SK-N-SH (cell line): ENCODE measurements at regions not wholly inside any gene's neighbourhood (a gene's known extent, or its start where the extent isn't known, plus 50 kb on each side); places are given as distances from the start of the nearest gene placed in this dataset.

ENCODE experiments used
- CHD2 ChIP-seq: fragments of 150-350 bp; IDR thresholded peaks from 2 replicates; pipeline ENCODE4 v1.6.1; 2018; ENCODE audit warnings: low read length; ENCODE audit not compliant: partially characterized antibody
- CTCF ChIP-seq: fragments of 200-600 bp; sonication (generic); IDR thresholded peaks from 2 replicates; pipeline ENCODE4 v1.6.1; 2017; ENCODE audit warnings: antibody characterized with exemption, mild to moderate bottlenecking, moderate library complexity
- MXI1 ChIP-seq: IDR thresholded peaks from 2 replicates; pipeline ENCODE4 v1.6.1; 2012; ENCODE audit warnings: mild to moderate bottlenecking, low read depth, low read length, improper control_type of control experiment
- NRF1 ChIP-seq: IDR thresholded peaks from 2 replicates; pipeline ENCODE4 v1.6.1; 2012; ENCODE audit warnings: low read depth, mild to moderate bottlenecking, low read length
- PBX3 ChIP-seq: IDR thresholded peaks from 2 replicates; pipeline ENCODE4; 2012
- POLR2AphosphoS5 ChIP-seq: IDR thresholded peaks from 2 replicates; pipeline ENCODE4 v1.6.1; 2012; ENCODE audit warnings: low read depth, low read length
- RCOR1 ChIP-seq: fragments of 150-350 bp; IDR thresholded peaks from 2 replicates; pipeline ENCODE4 v1.6.1; 2017; ENCODE audit warnings: antibody characterized with exemption, low read length
- REST ChIP-seq: IDR thresholded peaks from 2 replicates; pipeline ENCODE4 v1.6.1; 2012; ENCODE audit warnings: mild to moderate bottlenecking, low read depth, low read length, moderate library complexity
- TAF1 ChIP-seq: IDR thresholded peaks from 2 replicates; pipeline ENCODE4 v1.6.1; 2012; ENCODE audit warnings: low read depth, mild to moderate bottlenecking, low read length, moderate library complexity, borderline replicate concordance
- TEAD4 ChIP-seq: IDR thresholded peaks from 2 replicates; pipeline ENCODE4 v1.4.0; 2012; ENCODE audit warnings: mild to moderate bottlenecking, borderline replicate concordance; ENCODE audit not compliant: insufficient read depth
- YY1 ChIP-seq: IDR thresholded peaks from 2 replicates; pipeline ENCODE4 v1.4.0; 2012; ENCODE audit warnings: low read depth, mild to moderate bottlenecking
- ZBTB33 ChIP-seq: IDR thresholded peaks from 2 replicates; pipeline ENCODE4 v1.4.0; 2012; ENCODE audit warnings: low read depth, borderline replicate concordance
- TF ChIP-seq, protein P1 (sequence below): fragments of 150-350 bp; IDR thresholded peaks from 2 replicates; pipeline ENCODE4 v1.6.1; 2017; ENCODE audit warnings: antibody characterized with exemption, low read length, low read depth, borderline replicate concordance

- TF ChIP-seq ZBTB33 (no peak), POLR2AphosphoS5 (peak; percentile 65; the same call in 1 of the 2 replicates), YY1 (no peak), MXI1 (peak; percentile 81), TEAD4 (0 out of 2 replicates have a peak, but pooled peaks have one; percentile 16), CTCF (no peak), CHD2 (peak; percentile 93), NRF1 (no peak), TAF1 (no peak), RCOR1 (peak; percentile 93), REST (no peak), PBX3 (peak; percentile 52; the same call in 1 of the 2 replicates)
- TF ChIP-seq, protein P1, sequence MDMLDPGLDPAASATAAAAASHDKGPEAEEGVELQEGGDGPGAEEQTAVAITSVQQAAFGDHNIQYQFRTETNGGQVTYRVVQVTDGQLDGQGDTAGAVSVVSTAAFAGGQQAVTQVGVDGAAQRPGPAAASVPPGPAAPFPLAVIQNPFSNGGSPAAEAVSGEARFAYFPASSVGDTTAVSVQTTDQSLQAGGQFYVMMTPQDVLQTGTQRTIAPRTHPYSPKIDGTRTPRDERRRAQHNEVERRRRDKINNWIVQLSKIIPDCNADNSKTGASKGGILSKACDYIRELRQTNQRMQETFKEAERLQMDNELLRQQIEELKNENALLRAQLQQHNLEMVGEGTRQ, result no peak
Measured at GRCh38 chr7:20541608-20542349, 73.7 kb upstream of the ABCB5 start (continued).
